ENCODE measurements at regions not wholly inside any gene's neighbourhood (a gene's known extent, or its start where the extent isn't known, plus 50 kb on each side); places are given as distances from the start of the nearest gene placed in this dataset.

DNA sequence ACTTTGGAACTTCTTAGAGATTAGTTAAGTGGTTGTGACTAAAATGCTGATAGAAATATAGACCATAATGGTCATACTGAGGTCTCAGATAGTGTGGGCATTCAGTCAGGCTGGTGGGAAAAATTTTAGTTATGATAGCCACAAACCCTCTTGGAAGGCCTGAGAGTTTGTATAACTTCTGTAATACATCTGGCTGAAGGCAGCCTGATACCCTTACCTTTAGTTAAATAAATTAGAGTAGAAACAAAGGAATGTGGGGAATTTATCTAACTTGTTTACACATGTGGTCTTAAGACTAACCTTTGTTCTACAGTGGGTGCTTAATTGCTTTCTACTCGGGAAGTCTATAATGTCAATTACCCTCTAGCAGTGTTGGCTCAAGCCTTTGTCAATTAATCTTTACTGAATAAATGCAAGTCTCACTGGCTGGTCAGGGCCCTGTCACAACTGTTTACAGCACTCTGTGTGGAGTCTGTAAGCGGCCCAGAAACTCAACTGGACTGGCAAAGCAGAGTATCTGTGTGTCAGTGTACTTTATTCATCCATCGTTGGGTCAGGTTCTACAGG lies 184.0 kb downstream of the FBXO4 start:
- TF ChIP-seq, protein P1, sequence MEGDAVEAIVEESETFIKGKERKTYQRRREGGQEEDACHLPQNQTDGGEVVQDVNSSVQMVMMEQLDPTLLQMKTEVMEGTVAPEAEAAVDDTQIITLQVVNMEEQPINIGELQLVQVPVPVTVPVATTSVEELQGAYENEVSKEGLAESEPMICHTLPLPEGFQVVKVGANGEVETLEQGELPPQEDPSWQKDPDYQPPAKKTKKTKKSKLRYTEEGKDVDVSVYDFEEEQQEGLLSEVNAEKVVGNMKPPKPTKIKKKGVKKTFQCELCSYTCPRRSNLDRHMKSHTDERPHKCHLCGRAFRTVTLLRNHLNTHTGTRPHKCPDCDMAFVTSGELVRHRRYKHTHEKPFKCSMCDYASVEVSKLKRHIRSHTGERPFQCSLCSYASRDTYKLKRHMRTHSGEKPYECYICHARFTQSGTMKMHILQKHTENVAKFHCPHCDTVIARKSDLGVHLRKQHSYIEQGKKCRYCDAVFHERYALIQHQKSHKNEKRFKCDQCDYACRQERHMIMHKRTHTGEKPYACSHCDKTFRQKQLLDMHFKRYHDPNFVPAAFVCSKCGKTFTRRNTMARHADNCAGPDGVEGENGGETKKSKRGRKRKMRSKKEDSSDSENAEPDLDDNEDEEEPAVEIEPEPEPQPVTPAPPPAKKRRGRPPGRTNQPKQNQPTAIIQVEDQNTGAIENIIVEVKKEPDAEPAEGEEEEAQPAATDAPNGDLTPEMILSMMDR (IDR thresholded peaks at IDR 0.05) = no peak
- no peak for TF ChIP-seq POLR2AphosphoS5 (IDR thresholded peaks at IDR 0.05; ENCODE audit: insufficient read depth in 1 of 2, low read depth in 1 of 2)

All from vagina (tissue), 2 donors.